Lung (tissue), 11 donors: ENCODE measurements at regions not wholly inside any gene's neighbourhood (a gene's known extent, or its start where the extent isn't known, plus 50 kb on each side); places are given as distances from the start of the nearest gene placed in this dataset.

Experiments
- ATAC-seq: fragments of 200-7000 bp; cut with Tn5 transposase; one replicate; pipeline ENCODE4 v1.9.1; 2020; ENCODE audit warnings: moderate number of reproducible peaks; ENCODE audit not compliant: insufficient read depth, low FRiP score
- DNase-seq, 3 donors: peaks; one replicate each; pipeline ENCODE4 v3.0.0-alpha.2; 2013 to 2017
- H3K27ac ChIP-seq, 2 donors: one replicate each; pipeline ENCODE4 v1.5.1; 2013; ENCODE audit warnings: mild to moderate bottlenecking in 2 of 2, moderate library complexity in 2 of 2, control low read depth in 1 of 2, inconsistent platforms in 1 of 2, low read depth in 1 of 2, low read length in 1 of 2
- H3K27me3 ChIP-seq, 3 donors: one replicate each; pipeline ENCODE4 v1.5.1; 2013; ENCODE audit warnings: low read length in 2 of 3; ENCODE audit not compliant: control insufficient read depth in 3 of 3, insufficient read depth in 3 of 3
- H3K36me3 ChIP-seq, 4 donors: one replicate each; pipeline ENCODE4 v1.5.1; 2013; ENCODE audit warnings: low read length in 4 of 4, mild to moderate bottlenecking in 1 of 4, moderate library complexity in 1 of 4; ENCODE audit not compliant: control insufficient read depth in 4 of 4, insufficient read depth in 4 of 4
- H3K4me1 ChIP-seq, 5 donors: one replicate each; pipeline ENCODE4 v1.5.1; 2013; ENCODE audit warnings: low read length in 5 of 5, mild to moderate bottlenecking in 2 of 5, moderate library complexity in 1 of 5; ENCODE audit not compliant: control insufficient read depth in 5 of 5, insufficient read depth in 5 of 5
- H3K4me3 ChIP-seq: one replicate; pipeline ENCODE4 v1.5.1; 2013; ENCODE audit warnings: mild to moderate bottlenecking, control low read depth, moderate library complexity
- H3K9ac ChIP-seq, 2 donors: one replicate each; pipeline ENCODE4 v1.5.1; 2013; ENCODE audit warnings: low read length in 2 of 2, control low read depth in 1 of 2; ENCODE audit not compliant: insufficient read depth in 1 of 2
- H3K9me3 ChIP-seq, 4 donors: one replicate each; pipeline ENCODE4 v1.5.1; 2013; ENCODE audit warnings: low read length in 3 of 4, mild to moderate bottlenecking in 1 of 4, moderate library complexity in 1 of 4; ENCODE audit not compliant: control insufficient read depth in 4 of 4, insufficient read depth in 3 of 4
- WGBS, 2 donors: extraction: QIAGEN DNeasy Blood & Tissue Kit; methylation state at CpG; one replicate each; pipeline ENCODE4 v1.1.7; 2013; 5-methylcytosine and 5-hydroxymethylcytosine counted together
- TF ChIP-seq, protein P1 (sequence below): IDR thresholded peaks from 2 replicates; pipeline ENCODE4 v1.5.1; 2012; ENCODE audit warnings: mild to moderate bottlenecking; ENCODE audit errors: control extremely low read depth, extremely low read depth
- donor health status: control.
- donor health status: control.
- donor health status: Bipolar disorder and iron deficiency.
- donor health status: healthy.
- donor health status: DM: yes; HTN: yes; CAD: no.

DNA sequence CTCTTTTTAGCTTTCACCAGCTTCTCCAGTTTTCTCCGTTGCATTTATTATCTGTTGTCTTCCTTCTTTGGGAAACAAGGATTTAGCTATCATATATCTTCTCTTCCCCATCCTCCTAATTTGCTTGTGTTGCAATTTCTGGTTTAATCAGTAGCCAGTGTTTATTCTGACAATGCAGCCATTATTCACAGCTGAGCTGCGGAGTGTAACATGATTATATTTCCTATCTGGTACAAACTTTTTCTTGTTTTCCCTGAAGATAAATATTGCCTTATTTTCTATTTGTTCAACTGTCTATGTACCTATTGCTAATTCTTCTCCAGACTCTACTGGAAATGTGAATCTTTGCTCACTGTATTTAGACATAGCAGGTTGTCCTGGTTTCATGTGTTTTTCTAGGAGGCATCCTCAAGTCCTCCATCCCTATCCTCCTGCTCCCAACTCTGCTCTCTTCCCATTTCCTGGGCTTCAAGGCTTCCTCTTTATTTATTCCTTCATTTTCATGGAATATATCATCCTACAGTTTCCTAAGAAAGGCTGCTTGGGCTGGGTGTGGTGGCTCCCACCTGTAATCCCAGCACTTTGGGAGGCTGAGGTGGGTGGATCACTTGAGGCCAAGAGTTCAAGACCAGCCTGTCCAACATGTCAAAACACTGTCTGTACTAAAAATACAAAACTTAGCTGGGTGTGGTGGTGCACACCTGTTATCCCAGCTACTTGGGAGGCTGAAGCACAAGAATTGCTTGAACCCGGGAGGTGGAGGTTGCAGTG is 72.4 kb upstream of the KDM7A start:
- 66 to 70% methylated on average over 3 of the region's 3 CpGs for WGBS, 2 donors
- no peak overlapping the region for H3K4me3 ChIP-seq
- TF ChIP-seq, protein P1, sequence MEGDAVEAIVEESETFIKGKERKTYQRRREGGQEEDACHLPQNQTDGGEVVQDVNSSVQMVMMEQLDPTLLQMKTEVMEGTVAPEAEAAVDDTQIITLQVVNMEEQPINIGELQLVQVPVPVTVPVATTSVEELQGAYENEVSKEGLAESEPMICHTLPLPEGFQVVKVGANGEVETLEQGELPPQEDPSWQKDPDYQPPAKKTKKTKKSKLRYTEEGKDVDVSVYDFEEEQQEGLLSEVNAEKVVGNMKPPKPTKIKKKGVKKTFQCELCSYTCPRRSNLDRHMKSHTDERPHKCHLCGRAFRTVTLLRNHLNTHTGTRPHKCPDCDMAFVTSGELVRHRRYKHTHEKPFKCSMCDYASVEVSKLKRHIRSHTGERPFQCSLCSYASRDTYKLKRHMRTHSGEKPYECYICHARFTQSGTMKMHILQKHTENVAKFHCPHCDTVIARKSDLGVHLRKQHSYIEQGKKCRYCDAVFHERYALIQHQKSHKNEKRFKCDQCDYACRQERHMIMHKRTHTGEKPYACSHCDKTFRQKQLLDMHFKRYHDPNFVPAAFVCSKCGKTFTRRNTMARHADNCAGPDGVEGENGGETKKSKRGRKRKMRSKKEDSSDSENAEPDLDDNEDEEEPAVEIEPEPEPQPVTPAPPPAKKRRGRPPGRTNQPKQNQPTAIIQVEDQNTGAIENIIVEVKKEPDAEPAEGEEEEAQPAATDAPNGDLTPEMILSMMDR = no peak
- H3K36me3 ChIP-seq = no peaks in the 10 kb centered on the region
- H3K27ac ChIP-seq = no peak overlapping the region
- DNase-seq = no peak
- ATAC-seq = no peak
- H3K4me1 ChIP-seq = peaks cover 0 to 7% (median 4%) of the 10 kb centered on the region in 5 donors
- H3K27me3 ChIP-seq = no peaks in the 10 kb centered on the region
- H3K9me3 ChIP-seq = no peaks in the 10 kb centered on the region
- no peak overlapping the region for H3K9ac ChIP-seq

DNA sequence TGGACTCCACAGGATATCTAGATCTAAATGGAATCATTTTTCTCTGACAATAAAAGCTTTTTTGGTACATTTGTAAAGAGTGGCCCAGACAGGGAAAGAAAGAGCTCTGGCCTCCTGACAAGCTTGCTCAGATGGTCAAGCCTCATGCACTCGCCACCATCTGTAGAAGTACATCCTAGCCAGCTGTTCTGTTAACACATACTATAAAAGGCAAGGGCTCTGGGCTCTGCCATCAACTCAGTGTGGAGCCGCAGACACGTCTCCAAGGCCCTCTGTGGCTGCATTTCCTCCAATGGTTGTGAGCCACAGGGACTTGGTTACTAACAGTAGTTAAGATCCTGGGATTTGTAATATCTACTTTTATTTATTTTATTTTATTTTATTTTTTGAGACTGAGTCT is 70.8 kb upstream of the KDM7A start:
- no peaks in the 10 kb centered on the region for H3K9me3 ChIP-seq
- 81 to 86% methylated on average over 3 of the region's 3 CpGs for WGBS, 2 donors
- H3K4me1 ChIP-seq = peaks cover 0 to 2% (median 0%) of the 10 kb centered on the region in 5 donors
- no peaks in the 10 kb centered on the region for H3K27me3 ChIP-seq
- DNase-seq = no peak
- H3K4me3 ChIP-seq = no peak overlapping the region
- H3K9ac ChIP-seq = no peak overlapping the region
- TF ChIP-seq, protein P1 = no peak
- no peak for ATAC-seq
- no peak overlapping the region for H3K27ac ChIP-seq
- H3K36me3 ChIP-seq = no peaks in the 10 kb centered on the region

DNA sequence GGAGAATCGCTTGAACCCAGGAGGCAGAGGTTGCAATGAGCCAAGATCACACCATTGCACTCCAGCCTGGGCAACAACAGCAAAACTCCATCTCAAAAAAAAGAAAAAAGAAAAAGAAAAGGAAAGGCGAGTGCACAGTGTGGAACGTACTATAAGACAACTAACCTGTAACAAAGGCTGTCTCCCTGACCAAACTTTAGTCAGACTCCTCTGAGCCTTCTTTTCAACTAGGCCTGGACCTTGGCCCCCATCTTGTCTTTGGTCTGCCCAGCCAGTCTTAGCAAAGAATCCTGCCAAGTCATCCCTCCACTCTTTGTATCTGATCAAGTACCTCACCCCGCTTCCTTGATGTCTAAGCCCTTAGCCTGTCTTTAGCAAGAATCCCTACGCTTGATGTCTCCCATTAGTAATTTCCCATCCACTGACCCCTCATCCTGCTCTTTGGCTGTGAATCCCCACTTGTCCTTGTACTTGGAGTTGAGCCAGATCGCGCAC is 68.9 kb upstream of the KDM7A start:
- no peaks in the 10 kb centered on the region for H3K27me3 ChIP-seq
- TF ChIP-seq, protein P1 = no peak

More for the DNA sequence above, 68.9 kb upstream of the KDM7A start:
- no peak for ATAC-seq
- H3K4me3 ChIP-seq = no peak overlapping the region
- no peaks in the 10 kb centered on the region for H3K36me3 ChIP-seq
- no peaks in the 10 kb centered on the region for H3K9me3 ChIP-seq
- peaks cover 0 to 6% (median 0%) of the 10 kb centered on the region in 5 donors for H3K4me1 ChIP-seq
- H3K27ac ChIP-seq = no peak overlapping the region
- no peak for DNase-seq
- H3K9ac ChIP-seq = no peak overlapping the region
- 96 to 99% methylated on average over 7 of the region's 7 CpGs for WGBS, 2 donors
